ENCODE measurements at regions not wholly inside any gene's neighbourhood (a gene's known extent, or its start where the extent isn't known, plus 50 kb on each side); places are given as distances from the start of the nearest gene placed in this dataset.
"Not testable (repeated sequence)": the region's sequence is repeated elsewhere in the genome, so short reads cannot be mapped to it uniquely, and the experiment has no call there.

DNA sequence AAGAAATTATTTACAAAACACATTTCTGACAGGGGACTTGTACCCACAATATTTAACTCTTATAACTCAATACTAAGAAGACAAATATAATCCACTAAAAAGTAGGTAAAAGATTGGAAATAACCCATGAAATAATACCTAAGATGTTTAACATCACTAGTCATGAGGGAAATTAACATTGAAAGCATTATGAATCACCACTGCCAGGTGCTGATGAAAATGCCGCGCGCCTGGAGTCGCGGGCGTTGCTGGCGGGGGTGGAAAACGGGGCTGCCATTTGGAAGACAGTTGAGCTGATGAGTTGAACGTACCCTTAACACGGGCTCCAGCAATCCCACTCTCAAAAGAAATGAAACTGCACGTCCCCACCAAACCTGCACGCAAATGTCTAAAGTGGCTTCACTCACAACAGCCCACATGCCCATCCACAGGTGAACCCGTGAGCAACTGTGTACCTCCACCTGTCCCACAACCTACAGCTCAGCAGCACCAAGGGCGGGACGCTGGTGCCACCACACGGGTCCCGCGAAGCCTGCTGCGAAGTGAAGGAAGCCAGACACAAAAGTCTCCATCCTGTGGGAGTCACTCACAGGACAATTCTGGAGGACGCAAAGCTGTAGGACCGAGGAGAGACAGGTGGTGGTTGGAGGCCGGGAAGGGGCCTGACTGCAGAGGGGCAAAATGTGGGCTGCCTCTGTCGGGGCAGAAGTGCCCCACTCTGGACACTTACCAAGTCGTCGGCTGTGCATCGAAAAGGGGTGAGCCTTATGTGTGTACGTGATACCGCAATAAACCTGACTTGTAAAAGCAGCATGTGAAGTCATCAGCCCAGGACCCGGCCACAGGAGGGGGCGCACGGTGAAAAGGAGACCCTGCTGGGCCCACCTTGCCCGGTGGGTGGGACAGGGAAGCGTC is 199.5 kb upstream of the ZNF469 start:
- H3K4me3 ChIP-seq (ENCODE audit: control extremely low read depth in 1 of 5, extremely low read depth in 1 of 5, insufficient read depth in 1 of 5, low read depth in 2 of 5, low read length in 4 of 5); intact Hi-C loops (cut with micrococcal nuclease); H3K9ac ChIP-seq (ENCODE audit: low read length); H4K20me1 ChIP-seq (ENCODE audit: control insufficient read depth, insufficient read depth, low read length, poor library complexity, severe bottlenecking); POLR2A ChIA-PET; H3K4me1 Mint-ChIP-seq; DNase-seq; H3K9me3 ChIP-seq (ENCODE audit: control extremely low read depth in 1 of 3, control insufficient read depth in 2 of 3, insufficient read depth in 1 of 3, low read length in 2 of 3); H3K27ac Mint-ChIP-seq; H3K36me3 ChIP-seq (replicated peaks in 1 of 2; ENCODE audit: control extremely low read depth in 1 of 2, control insufficient read depth in 1 of 2, extremely low read depth in 1 of 2, insufficient read depth in 2 of 2, low read length in 1 of 2); H3K79me2 ChIP-seq (ENCODE audit: control insufficient read depth, insufficient read depth, low read length); H3K4me3 Mint-ChIP-seq; H3K27ac ChIP-seq (ENCODE audit: low read length in 2 of 2); H3K27me3 ChIP-seq (replicated peaks in 1 of 4; ENCODE audit: control extremely low read depth in 1 of 4, control insufficient read depth in 3 of 4, insufficient read depth in 4 of 4, low read length in 3 of 4); H2AFZ ChIP-seq (ENCODE audit: insufficient read depth, low read depth, low read length, poor library complexity, severe bottlenecking); H3K27me3 Mint-ChIP-seq; H3K9me3 Mint-ChIP-seq (ENCODE audit: insufficient read depth); CTCF ChIA-PET; H3K4me2 ChIP-seq (replicated peaks; ENCODE audit: low read depth, low read length, poor library complexity, severe bottlenecking); H3K4me1 ChIP-seq (ENCODE audit: control insufficient read depth in 2 of 2, insufficient read depth in 2 of 2, low read length in 2 of 2); ATAC-seq (ENCODE audit: low read depth): not testable (repeated sequence)
- WGBS (ENCODE audit: insufficient coverage), result 88% methylated on average over 21 of the region's 33 CpGs

GRCh38 chr16:88184053-88184452 is 198.7 kb upstream of the ZNF469 start:
- DNase-seq; H3K27me3 Mint-ChIP-seq; H3K4me1 ChIP-seq (ENCODE audit: control insufficient read depth in 2 of 2, insufficient read depth in 2 of 2, low read length in 2 of 2); CTCF ChIA-PET; H3K36me3 ChIP-seq (replicated peaks in 1 of 2; ENCODE audit: control extremely low read depth in 1 of 2, control insufficient read depth in 1 of 2, extremely low read depth in 1 of 2, insufficient read depth in 2 of 2, low read length in 1 of 2); H3K4me1 Mint-ChIP-seq; H3K4me3 ChIP-seq (ENCODE audit: control extremely low read depth in 1 of 5, extremely low read depth in 1 of 5, insufficient read depth in 1 of 5, low read depth in 2 of 5, low read length in 4 of 5); H2AFZ ChIP-seq (ENCODE audit: insufficient read depth, low read depth, low read length, poor library complexity, severe bottlenecking); ATAC-seq (ENCODE audit: low read depth); H3K4me2 ChIP-seq (replicated peaks; ENCODE audit: low read depth, low read length, poor library complexity, severe bottlenecking); intact Hi-C loops (cut with micrococcal nuclease); H4K20me1 ChIP-seq (ENCODE audit: control insufficient read depth, insufficient read depth, low read length, poor library complexity, severe bottlenecking); H3K4me3 Mint-ChIP-seq; H3K9ac ChIP-seq (ENCODE audit: low read length); H3K27me3 ChIP-seq (replicated peaks in 1 of 4; ENCODE audit: control extremely low read depth in 1 of 4, control insufficient read depth in 3 of 4, insufficient read depth in 4 of 4, low read length in 3 of 4); H3K79me2 ChIP-seq (ENCODE audit: control insufficient read depth, insufficient read depth, low read length); H3K27ac ChIP-seq (ENCODE audit: low read length in 2 of 2); H3K9me3 Mint-ChIP-seq (ENCODE audit: insufficient read depth); POLR2A ChIA-PET; H3K27ac Mint-ChIP-seq: not testable (repeated sequence)
- peaks cover 0 to 12% (median 0%) of the 10 kb centered on the region in 3 donors for H3K9me3 ChIP-seq (ENCODE audit: control extremely low read depth in 1 of 3, control insufficient read depth in 2 of 3, insufficient read depth in 1 of 3, low read length in 2 of 3)
- WGBS (ENCODE audit: insufficient coverage), result 90% methylated on average over 5 of the region's 14 CpGs

DNA sequence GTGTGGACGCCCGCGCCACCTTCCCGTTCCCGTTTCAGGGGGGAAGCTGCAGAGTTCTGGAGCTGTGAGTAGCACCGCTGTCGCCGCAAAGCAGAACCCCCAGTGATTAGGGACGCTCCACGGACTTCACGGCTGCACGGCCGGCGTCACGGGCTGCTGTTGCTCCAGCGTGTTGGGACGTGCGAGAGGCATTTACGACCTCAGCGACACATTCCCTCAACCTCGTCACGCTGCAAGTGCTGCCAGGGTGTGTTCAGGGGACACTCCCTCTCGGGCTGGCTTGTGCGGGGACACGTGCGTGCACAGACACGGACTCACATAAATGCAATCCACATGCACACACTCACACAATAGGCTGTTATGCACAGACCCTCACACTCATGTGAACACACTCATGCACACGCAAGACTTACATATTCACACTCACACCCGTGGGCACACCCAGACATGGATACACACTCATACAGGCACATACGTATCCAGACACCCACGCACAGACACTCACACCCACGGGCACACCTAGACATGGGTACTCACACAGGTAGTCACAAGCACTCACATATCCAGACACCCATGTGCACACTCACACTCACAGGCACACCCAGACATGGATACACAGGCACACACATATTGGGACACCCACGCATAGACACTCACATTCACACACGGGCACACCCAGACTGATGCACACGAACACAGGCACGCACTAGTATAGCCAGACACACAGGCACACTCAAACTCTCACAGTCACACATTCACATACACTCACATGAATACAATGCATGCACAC is 198.0 kb upstream of the ZNF469 start:
- H3K27ac Mint-ChIP-seq; H3K9me3 Mint-ChIP-seq (ENCODE audit: insufficient read depth); H3K9ac ChIP-seq (ENCODE audit: low read length); H3K4me1 Mint-ChIP-seq; H3K27ac ChIP-seq (ENCODE audit: low read length in 2 of 2); DNase-seq; intact Hi-C loops (cut with micrococcal nuclease); H3K4me3 ChIP-seq (ENCODE audit: control extremely low read depth in 1 of 5, extremely low read depth in 1 of 5, insufficient read depth in 1 of 5, low read depth in 2 of 5, low read length in 4 of 5); H2AFZ ChIP-seq (ENCODE audit: insufficient read depth, low read depth, low read length, poor library complexity, severe bottlenecking); H3K4me1 ChIP-seq (ENCODE audit: control insufficient read depth in 2 of 2, insufficient read depth in 2 of 2, low read length in 2 of 2); POLR2A ChIA-PET; H4K20me1 ChIP-seq (ENCODE audit: control insufficient read depth, insufficient read depth, low read length, poor library complexity, severe bottlenecking); H3K27me3 ChIP-seq (replicated peaks in 1 of 4; ENCODE audit: control extremely low read depth in 1 of 4, control insufficient read depth in 3 of 4, insufficient read depth in 4 of 4, low read length in 3 of 4); H3K4me2 ChIP-seq (replicated peaks; ENCODE audit: low read depth, low read length, poor library complexity, severe bottlenecking); ATAC-seq (ENCODE audit: low read depth); H3K79me2 ChIP-seq (ENCODE audit: control insufficient read depth, insufficient read depth, low read length); H3K27me3 Mint-ChIP-seq; CTCF ChIA-PET; H3K4me3 Mint-ChIP-seq; H3K36me3 ChIP-seq (replicated peaks in 1 of 2; ENCODE audit: control extremely low read depth in 1 of 2, control insufficient read depth in 1 of 2, extremely low read depth in 1 of 2, insufficient read depth in 2 of 2, low read length in 1 of 2): not testable (repeated sequence)
- peaks cover 0 to 18% (median 0%) of the 10 kb centered on the region in 3 donors for H3K9me3 ChIP-seq (ENCODE audit: control extremely low read depth in 1 of 3, control insufficient read depth in 2 of 3, insufficient read depth in 1 of 3, low read length in 2 of 3)
- WGBS (ENCODE audit: insufficient coverage), result 95% methylated on average over 28 of the region's 36 CpGs

DNA sequence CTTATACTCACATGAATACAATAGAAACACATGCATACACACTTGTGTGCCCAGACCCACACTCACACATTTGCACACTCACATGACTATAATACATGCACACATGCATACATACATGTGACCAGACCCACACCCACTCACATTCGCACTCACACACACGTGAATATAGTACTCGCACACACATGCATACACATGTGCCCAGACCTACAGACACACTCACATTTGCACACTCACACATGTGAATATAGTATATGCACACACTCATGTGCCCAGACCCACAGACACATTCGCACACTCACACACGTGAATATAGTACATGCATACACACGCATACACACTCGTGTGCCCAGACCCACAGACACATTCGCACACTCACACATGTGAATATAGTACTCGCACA is 197.4 kb upstream of the ZNF469 start:
- H3K4me1 ChIP-seq (ENCODE audit: control insufficient read depth in 2 of 2, insufficient read depth in 2 of 2, low read length in 2 of 2); H3K9ac ChIP-seq (ENCODE audit: low read length); DNase-seq; H3K36me3 ChIP-seq (replicated peaks in 1 of 2; ENCODE audit: control extremely low read depth in 1 of 2, control insufficient read depth in 1 of 2, extremely low read depth in 1 of 2, insufficient read depth in 2 of 2, low read length in 1 of 2); H4K20me1 ChIP-seq (ENCODE audit: control insufficient read depth, insufficient read depth, low read length, poor library complexity, severe bottlenecking); H3K27me3 Mint-ChIP-seq; H3K79me2 ChIP-seq (ENCODE audit: control insufficient read depth, insufficient read depth, low read length); H3K27me3 ChIP-seq (replicated peaks in 1 of 4; ENCODE audit: control extremely low read depth in 1 of 4, control insufficient read depth in 3 of 4, insufficient read depth in 4 of 4, low read length in 3 of 4); CTCF ChIA-PET; H3K9me3 Mint-ChIP-seq (ENCODE audit: insufficient read depth); intact Hi-C loops (cut with micrococcal nuclease); H2AFZ ChIP-seq (ENCODE audit: insufficient read depth, low read depth, low read length, poor library complexity, severe bottlenecking); POLR2A ChIA-PET; H3K4me3 ChIP-seq (ENCODE audit: control extremely low read depth in 1 of 5, extremely low read depth in 1 of 5, insufficient read depth in 1 of 5, low read depth in 2 of 5, low read length in 4 of 5); H3K4me1 Mint-ChIP-seq; H3K27ac Mint-ChIP-seq; H3K27ac ChIP-seq (ENCODE audit: low read length in 2 of 2); H3K4me3 Mint-ChIP-seq; H3K4me2 ChIP-seq (replicated peaks; ENCODE audit: low read depth, low read length, poor library complexity, severe bottlenecking); ATAC-seq (ENCODE audit: low read depth): not testable (repeated sequence)
- H3K9me3 ChIP-seq (ENCODE audit: control extremely low read depth in 1 of 3, control insufficient read depth in 2 of 3, insufficient read depth in 1 of 3, low read length in 2 of 3), result peaks cover 0 to 18% (median 0%) of the 10 kb centered on the region in 3 donors
- WGBS (ENCODE audit: insufficient coverage), result 100% methylated on average over 2 of the region's 9 CpGs
